NCI-H69 (cell line): ENCODE measurements at regions not wholly inside any gene's neighbourhood (a gene's known extent, or its start where the extent isn't known, plus 50 kb on each side); places are given as distances from the start of the nearest gene placed in this dataset.

Experiments used
- DNase-seq: peaks from one replicate; lab custom pipeline; 2025; lab: John Stamatoyannopoulos, UW

- DNase-seq = no peak
Measured at GRCh38 chr3:40817017-40817416, 292.3 kb downstream of the ZNF621 start.

- DNase-seq = no peak
Measured at GRCh38 chr3:40821315-40821714, 296.6 kb downstream of the ZNF621 start.

GRCh38 chr3:40827226-40827625 lies 302.5 kb downstream of the ZNF621 start:
- peak; percentile 1 for DNase-seq

DNA sequence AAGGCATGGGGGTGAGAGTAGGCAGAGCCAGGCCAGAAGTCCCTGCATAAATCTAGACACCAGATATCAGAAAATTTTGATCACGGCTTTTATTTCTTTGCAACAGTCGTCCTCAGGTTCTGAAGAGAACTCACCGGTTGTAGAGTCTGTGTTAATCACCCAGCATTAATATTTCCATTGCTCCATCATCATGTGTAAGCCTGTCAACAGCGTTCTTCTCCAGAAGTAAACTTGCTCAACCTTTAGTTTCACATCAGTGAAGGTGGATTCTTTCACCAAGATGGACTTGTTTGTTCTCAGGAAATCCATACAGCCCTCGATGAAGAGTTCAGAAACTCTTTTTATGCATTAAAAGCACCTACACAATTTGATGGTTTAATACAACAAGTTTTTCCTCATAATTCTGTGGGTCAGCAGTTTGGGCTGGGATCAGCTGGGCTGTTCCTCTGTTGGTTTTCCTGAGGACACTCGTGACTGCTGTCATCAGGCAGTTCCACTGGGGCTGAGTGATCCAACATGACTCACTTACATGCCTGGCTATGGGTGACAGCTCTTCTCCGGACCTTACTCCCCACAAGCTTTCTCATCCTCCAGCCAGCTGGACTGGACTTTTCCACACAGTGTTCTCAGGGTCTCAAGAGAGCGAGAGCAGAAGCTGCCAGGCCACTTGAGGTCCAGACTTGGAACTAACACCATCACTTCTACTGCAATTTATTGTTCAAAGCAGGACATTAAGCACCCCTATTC lies 303.4 kb downstream of the ZNF621 start:
- no peak for DNase-seq

DNA sequence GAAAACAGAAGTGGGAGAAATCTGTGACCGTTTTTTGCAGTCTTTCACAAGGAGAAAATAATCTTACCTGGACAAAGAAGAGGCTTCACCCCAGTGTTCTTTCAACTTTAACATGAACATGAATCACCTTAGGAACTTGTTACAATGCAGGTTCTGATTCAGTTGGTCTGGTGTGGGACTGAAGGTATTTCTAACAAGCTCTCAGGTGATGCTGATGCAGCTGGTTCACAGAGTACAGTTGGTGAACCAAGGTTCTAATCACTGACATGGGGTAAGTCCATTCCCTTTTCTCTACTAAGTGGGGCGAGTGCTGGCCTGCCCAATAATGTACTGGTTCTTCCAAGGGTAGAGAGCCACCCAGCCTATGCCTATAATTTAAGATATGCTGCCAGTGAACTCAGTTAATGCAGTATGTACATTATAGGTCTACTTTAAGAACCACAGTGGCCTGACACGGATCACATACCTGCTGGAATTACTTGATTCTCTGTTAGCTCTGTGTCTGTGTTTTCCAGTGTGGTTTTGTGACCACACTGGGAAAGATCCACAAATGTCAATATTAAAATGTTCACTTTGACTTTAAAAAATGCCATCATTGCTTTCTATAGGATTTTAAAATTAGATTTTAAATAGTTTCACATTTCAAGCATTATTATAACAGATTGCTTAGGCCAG lies 304.1 kb downstream of the ZNF621 start:
- DNase-seq = no peak

DNA sequence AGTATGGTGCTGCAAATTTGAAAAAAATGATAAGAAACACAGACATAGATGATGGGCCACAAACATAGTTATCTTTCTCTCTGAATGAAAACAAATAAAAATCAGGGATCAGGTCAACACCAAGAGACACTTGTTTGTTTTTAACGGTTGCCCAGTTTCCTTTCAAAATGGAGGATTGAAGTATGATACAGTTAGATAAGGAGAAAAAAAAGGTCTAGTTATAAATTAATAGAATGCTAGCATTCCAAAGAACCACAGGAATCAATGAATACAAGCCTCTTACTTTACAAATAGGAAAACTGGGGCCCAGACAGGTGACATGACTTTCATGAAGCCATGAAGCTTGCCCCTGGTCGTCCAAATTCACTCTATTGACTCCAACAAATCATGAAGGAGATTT lies 305.1 kb downstream of the ZNF621 start:
- no peak for DNase-seq

GRCh38 chr3:40837300-40837699 lies 312.5 kb downstream of the ZNF621 start:
- DNase-seq = no peak

DNA sequence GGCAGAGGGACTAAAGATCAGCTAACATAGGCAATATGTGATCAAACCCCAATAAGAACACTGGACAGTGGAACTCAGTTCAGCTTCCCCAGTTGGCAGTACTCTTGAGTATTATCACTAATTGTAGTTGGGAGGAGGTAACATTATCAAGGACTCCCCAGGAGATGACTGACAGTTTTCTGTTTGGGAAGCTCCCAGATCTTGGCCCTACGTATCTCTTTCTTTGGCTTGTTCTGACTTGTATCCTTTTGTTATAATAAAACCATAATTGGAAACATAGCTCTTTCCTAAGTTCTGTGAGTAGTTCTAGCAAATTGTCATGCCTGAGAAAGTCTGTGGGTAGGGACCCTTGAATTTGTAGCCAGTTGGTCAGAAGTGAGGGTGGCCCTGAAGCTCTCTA lies 316.4 kb downstream of the ZNF621 start:
- no peak for DNase-seq

DNA sequence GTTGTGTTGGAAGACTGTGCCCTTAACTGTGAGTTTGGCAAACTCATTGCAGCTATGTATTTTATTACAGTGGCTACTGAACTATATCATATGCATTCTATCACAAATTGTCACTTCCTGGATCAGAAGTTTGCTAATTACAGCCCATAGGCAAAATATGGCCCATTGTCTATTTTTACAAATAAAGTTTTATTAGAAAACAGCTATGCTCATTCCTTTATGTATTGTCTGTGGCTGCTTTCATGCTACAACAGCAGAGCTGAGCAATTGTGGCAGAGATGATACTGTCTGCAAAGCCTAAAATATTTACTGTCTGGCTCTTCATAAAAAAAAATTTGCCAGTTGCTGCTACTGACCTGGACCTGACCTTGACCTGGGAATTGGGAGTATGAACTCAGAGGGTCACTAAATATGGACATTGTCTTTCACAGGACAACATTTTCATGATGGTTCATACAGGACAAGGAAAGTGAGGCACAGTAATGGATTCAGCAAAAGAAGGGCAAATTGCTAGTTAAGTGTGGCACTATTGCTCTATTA lies 316.9 kb downstream of the ZNF621 start:
- no peak for DNase-seq

DNA sequence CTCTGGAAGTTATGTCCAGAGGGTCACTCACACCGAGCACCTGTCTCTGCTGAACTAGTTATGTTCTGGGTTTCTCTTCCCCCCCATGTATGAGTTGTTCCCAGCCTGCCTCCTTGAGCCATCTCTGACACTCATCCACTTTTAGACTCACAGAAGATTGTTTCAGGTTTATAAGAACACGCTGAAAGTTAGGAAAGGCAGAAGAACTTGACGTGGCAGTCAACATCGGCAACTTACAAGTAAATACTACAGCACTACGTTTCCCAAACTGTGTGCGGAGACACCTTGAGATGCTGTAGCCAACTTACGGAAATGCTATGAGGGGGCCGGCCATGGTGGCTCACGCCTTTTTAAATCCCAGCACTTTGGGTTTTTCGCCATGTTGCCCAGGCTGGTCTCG lies 318.0 kb downstream of the ZNF621 start:
- no peak for DNase-seq

GRCh38 chr3:40843208-40843624 lies 318.5 kb downstream of the ZNF621 start:
- DNase-seq = no peak

DNA sequence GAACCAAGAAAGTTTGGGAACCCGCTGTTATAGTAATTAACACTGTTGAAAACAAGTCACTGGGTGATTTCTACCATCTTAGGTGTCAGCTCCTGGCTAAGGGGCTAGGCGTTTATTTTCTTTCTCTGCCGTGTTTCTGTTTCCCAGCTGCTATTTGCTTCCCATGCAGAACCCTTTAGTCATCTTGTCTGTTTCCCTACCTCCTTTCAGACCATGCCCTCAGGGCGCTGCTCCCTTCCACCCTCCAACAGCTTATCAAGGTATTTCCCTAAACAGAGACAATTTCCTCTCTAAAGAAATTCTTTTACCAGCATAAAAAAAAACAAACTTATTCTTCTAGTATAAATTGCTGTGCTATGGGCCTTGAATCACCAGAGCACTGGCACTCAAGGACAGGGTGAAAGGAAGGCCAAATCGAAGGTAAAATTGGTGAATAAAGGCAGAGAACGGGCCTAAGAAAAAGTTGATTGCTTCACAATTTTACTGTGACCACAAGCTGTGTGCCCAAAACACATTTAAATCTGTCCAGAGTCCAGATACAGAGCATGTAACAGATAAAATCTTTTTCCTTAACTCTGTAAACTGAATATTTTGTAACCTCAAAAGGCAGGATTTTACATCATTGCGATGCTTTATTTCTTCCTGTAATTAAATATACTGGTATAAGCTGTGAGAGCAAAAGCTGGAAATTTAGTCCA lies 319.2 kb downstream of the ZNF621 start:
- no peak for DNase-seq

DNA sequence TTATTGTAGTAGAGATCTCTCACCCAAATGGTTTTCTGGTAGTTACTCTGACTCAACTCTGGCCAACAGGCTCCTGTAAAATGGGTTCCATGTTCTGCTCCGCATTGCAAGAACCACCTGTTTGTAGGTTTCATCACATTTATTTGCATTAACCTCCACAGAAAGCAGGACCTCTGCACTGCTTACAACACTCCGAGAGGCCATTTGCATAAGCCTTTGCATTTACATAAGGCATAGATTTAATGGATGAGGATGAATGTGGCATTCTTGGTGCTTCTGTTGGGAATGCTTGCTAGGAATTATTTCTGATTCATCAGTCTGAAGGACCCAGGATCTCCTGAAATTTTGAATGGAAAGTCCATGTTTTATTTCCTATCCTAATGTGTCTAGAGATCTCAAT lies 320.1 kb downstream of the ZNF621 start:
- no peak for DNase-seq

DNA sequence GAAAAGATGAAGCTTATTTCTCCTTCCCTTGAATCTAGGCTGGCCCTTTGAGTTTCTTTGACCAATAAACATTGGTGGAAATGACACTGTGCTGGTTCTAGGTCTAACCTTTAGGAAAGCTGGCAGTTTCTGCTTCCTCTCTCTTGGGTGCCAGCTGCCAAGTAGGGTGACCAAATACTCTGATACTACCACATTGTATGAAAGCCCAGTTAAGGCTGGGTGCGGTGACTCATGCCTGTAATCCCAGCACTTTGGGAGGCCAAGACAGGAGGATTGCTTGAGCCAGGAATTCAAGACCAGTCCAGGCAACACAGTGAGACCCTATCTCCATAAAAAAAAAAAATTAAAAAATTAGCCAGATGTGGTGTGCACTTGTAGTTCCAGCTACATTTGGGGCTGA lies 320.7 kb downstream of the ZNF621 start:
- DNase-seq = no peak

DNA sequence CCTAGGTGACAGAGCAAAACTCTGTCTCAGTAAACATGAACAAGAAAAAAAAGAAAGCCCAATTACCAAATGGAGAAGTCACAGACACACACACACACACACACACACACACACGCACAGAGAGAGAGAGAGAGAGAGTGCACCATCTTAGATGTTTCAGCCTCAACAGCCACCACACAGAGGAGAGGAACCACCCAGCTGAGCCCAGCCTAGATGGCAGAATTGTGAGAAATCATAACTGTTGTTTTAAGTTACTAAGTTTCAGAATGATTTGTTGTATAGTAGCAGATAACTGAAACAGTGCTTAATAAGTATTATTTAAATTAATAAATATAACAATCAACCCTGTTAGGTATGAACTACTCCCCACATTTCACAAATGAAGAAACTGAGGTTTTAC lies 321.2 kb downstream of the ZNF621 start:
- no peak for DNase-seq

- no peak for DNase-seq
Measured at GRCh38 chr3:40846451-40846850, 321.7 kb downstream of the ZNF621 start.

DNA sequence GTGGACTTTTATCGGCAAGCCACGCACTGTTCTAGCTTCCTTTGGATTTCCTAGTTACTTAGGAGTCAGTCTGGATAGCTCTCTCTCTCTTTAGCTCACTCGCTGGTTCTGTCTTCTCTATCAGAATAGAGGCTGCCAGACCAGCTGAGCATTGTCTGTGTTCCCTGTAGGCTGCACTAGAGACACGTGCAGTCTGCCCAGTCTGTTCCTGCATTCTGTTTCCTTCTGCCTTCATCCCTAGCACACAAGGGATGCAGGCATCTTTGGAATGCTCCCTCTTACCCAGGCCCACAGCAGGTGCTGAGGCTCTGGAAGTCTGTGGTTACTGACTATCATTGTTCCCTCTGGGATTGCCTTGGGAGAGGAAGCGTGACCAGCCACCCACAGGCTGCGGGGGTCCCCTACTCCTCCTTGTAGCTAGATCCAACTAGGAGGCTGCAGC lies 322.8 kb downstream of the ZNF621 start:
- no peak for DNase-seq

DNA sequence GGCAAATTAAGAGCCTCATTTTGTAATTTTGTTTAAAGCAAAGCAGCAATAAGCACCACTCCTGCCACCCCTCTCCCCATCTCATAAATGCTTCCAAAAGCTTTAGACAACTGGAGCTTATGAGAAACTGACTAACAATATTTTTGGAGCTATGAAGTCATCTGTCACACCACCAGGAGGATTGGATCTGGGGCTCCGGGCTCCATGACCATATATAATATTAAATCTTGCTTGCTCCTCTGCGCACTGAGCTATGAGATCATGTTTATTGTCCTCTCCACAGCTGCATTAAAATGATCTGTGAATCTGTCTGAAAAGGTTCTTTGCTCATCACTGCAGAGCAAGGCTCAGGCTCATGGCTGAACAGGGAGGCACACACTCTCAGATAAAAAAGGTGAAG lies 323.7 kb downstream of the ZNF621 start:
- no peak for DNase-seq

DNA sequence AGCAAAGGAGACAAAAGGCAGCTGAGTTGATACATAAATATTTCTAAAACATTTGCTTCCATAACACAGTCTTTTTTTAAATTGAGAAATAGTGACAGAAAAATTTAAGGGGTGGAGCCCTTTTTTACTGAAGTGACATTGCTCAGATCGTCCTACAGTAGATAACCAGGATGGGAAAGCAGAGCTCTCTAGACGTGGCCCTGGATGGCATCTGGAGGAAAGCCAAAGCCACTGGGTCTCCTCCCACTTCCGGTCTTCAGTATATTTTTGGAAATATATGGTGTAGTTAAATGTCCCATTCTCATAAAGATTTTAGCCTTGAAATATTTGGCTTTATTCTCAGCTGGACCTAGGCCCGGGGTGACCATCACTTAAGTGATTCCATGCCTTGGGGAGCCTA lies 326.1 kb downstream of the ZNF621 start:
- DNase-seq = no peak

DNA sequence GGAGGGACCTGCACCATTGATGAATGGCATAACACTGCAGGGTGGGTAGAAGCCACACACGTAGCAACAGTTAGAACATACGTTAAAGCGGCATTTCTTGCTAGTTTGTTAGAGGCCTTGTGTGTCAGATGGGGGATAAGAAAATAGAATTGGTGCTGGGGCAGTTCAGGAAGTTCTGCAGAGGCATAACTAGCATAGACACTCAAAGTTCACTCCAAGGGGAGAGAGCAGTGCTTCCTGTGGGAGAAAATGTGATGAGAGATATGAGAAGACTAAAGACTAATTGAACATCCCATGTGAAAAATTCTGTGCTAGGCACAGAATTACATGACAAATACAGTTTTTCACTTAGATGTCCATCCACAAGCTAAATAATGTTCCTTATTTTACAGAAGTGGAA lies 327.1 kb downstream of the ZNF621 start:
- DNase-seq = no peak

GRCh38 chr3:40852712-40853111 lies 328.0 kb downstream of the ZNF621 start:
- DNase-seq = no peak

GRCh38 chr3:40853474-40853873 lies 328.7 kb downstream of the ZNF621 start:
- no peak for DNase-seq

- no peak for DNase-seq
Measured at GRCh38 chr3:40855871-40856270, 331.1 kb downstream of the ZNF621 start.
